Esophagus squamous epithelium (tissue), 5 donors: ENCODE measurements at regions not wholly inside any gene's neighbourhood (a gene's known extent, or its start where the extent isn't known, plus 50 kb on each side); places are given as distances from the start of the nearest gene placed in this dataset.

ENCODE experiments used
- DNase-seq: peaks from one replicate; lab custom pipeline; 2025; lab: John Stamatoyannopoulos, UW
- H3K27ac ChIP-seq, 4 donors: fragments of 200-600 bp; sonication (generic); one replicate each; pipeline ENCODE4 v1.5.1; 2016 to 2019; ENCODE audit warnings: mild to moderate bottlenecking in 1 of 4
- H3K27me3 ChIP-seq, 4 donors: fragments of 200-600 bp; sonication (generic); 1 replicate in 3 of 4; 2 replicates in 1 of 4; pipeline versions ENCODE4 v1.5.1 to v1.6.0; 2017 to 2021; ENCODE audit warnings: antibody characterized with exemption in 1 of 4
- H3K36me3 ChIP-seq, 3 donors: fragments of 200-600 bp; sonication (generic); one replicate each; pipeline ENCODE4 v1.5.1; 2016 to 2019
- H3K4me1 ChIP-seq, 3 donors: fragments of 200-600 bp; sonication (generic); one replicate each; pipeline ENCODE4 v1.5.1; 2017 to 2019
- H3K4me3 ChIP-seq, 4 donors: fragments of 200-600 bp; sonication (generic); 1 replicate in 3 of 4; 2 replicates in 1 of 4; pipeline ENCODE4 v1.5.1; 2016 to 2019; ENCODE audit warnings: mild to moderate bottlenecking in 2 of 4, moderate library complexity in 1 of 4
- H3K9me3 ChIP-seq, 3 donors: fragments of 200-600 bp; sonication (generic); one replicate each; pipeline ENCODE4 v1.5.1; 2016 to 2019
- CTCF ChIP-seq, 6 experiments: fragments of 450-650 bp in 4 of 6; fragments of 200-600 bp in 2 of 6; sonication (generic) in 2 of 6; IDR thresholded peaks; one replicate each; pipeline ENCODE4 v1.5.1; 2016 to 2019; ENCODE audit warnings: antibody characterized with exemption in 6 of 6, mild to moderate bottlenecking in 4 of 6, moderate library complexity in 4 of 6
- POLR2A ChIP-seq, 4 donors: fragments of 450-650 bp; IDR thresholded peaks; one replicate each; pipeline ENCODE4 v1.6.1; 2017; ENCODE audit warnings: antibody characterized with exemption in 4 of 4, mild to moderate bottlenecking in 4 of 4, moderate library complexity in 3 of 4
- WGBS, 2 donors: methylation state at CpG; one replicate each; pipeline ENCODE4 v1.1.5; 2018; 5-methylcytosine and 5-hydroxymethylcytosine counted together
- intact Hi-C: fragments of 100-400 bp; cut with DNase I; formaldehyde crosslinking; loops from one replicate; pipeline ENCODE4 v1.15.0; 2022
- donor health status: DM: yes; HTN: yes; CAD: no.

GRCh38 chr12:46453428-46453827, 80.9 kb upstream of the SLC38A2 start:
- intact Hi-C loops: no loop called here
- Histone ChIP-seq H3K4me1 (peaks cover 9 to 71% (median 20%) of the 10 kb centered on the region in 3 donors), H3K9me3 (no peaks in the 10 kb centered on the region), H3K27ac (peak overlapping the region in 3 of 4 donors; percentile 9 to 35 (median 27)), H3K4me3 (no peak overlapping the region), H3K27me3 (no peaks in the 10 kb centered on the region), H3K36me3 (no peaks in the 10 kb centered on the region)
- WGBS, 2 donors: 70 to 87% methylated on average over 3 of the region's 3 CpGs
- TF ChIP-seq CTCF (IDR thresholded peaks at IDR 0.05) (no peak), POLR2A (IDR thresholded peaks at IDR 0.05) (no peak)
- no peak for DNase-seq

- intact Hi-C loops: no loop called here
- TF ChIP-seq POLR2A (IDR thresholded peaks at IDR 0.05) (no peak), CTCF (IDR thresholded peaks at IDR 0.05) (no peak)
- Histone ChIP-seq H3K4me3 (no peak overlapping the region), H3K9me3 (no peaks in the 10 kb centered on the region), H3K27me3 (no peaks in the 10 kb centered on the region), H3K4me1 (peaks cover 9 to 69% (median 20%) of the 10 kb centered on the region in 3 donors), H3K36me3 (no peaks in the 10 kb centered on the region), H3K27ac (peak overlapping the region in 3 of 4 donors; percentile 9 to 35 (median 27))
- 16 to 43% methylated on average over 1 of the region's 1 CpG for WGBS, 2 donors
- DNase-seq: no peak
Measured at GRCh38 chr12:46452776-46453175, 80.2 kb upstream of the SLC38A2 start.

- 26 to 47% methylated on average over 3 of the region's 3 CpGs for WGBS, 2 donors
- H3K4me1 ChIP-seq: peaks cover 9 to 69% (median 20%) of the 10 kb centered on the region in 3 donors
- H3K27ac ChIP-seq: peak overlapping the region in 1 of 4 donors; percentile 35
Measured at GRCh38 chr12:46452061-46452615, 79.6 kb upstream of the SLC38A2 start.

GRCh38 chr12:46451276-46452021, 78.9 kb upstream of the SLC38A2 start:
- no peaks in the 10 kb centered on the region for H3K36me3 ChIP-seq
- no peak overlapping the region for H3K4me3 ChIP-seq
- H3K9me3 ChIP-seq: no peaks in the 10 kb centered on the region
- no peaks in the 10 kb centered on the region for H3K27me3 ChIP-seq
- intact Hi-C loops: no loop called here
- DNase-seq: no peak
- 57 to 59% methylated on average over 5 of the region's 5 CpGs for WGBS, 2 donors
- TF ChIP-seq CTCF (IDR thresholded peaks at IDR 0.05) (no peak), POLR2A (IDR thresholded peaks at IDR 0.05) (no peak)
- H3K4me1 ChIP-seq: peaks cover 9 to 71% (median 20%) of the 10 kb centered on the region in 3 donors
- peak overlapping the region in 1 of 4 donors; percentile 34 for H3K27ac ChIP-seq

More at GRCh38 chr12:46452061-46452615, 79.6 kb upstream of the SLC38A2 start:
- TF ChIP-seq POLR2A (IDR thresholded peaks at IDR 0.05) (no peak), CTCF (IDR thresholded peaks at IDR 0.05) (no peak)
- H3K4me3 ChIP-seq: no peak overlapping the region
- no peaks in the 10 kb centered on the region for H3K27me3 ChIP-seq
- H3K9me3 ChIP-seq: no peaks in the 10 kb centered on the region
- no peak for DNase-seq
- H3K36me3 ChIP-seq: no peaks in the 10 kb centered on the region
- intact Hi-C loops: no loop called here

- peak overlapping the region in 3 of 4 donors; percentile 10 to 14 (median 12) for H3K27ac ChIP-seq
- no peak overlapping the region for H3K4me3 ChIP-seq
- 29% methylated on average over 1 of the region's 1 CpG; no CpG with 5 or more reads in 1 of the 2 donors for WGBS, 2 donors
- no peaks in the 10 kb centered on the region for H3K9me3 ChIP-seq
- no peak for TF ChIP-seq POLR2A (IDR thresholded peaks at IDR 0.05)
- no peak for TF ChIP-seq CTCF (IDR thresholded peaks at IDR 0.05)
- H3K27me3 ChIP-seq: no peaks in the 10 kb centered on the region
- H3K36me3 ChIP-seq: no peaks in the 10 kb centered on the region
- H3K4me1 ChIP-seq: peaks cover 5 to 71% (median 26%) of the 10 kb centered on the region in 3 donors
- intact Hi-C loops: no loop called here
- no peak for DNase-seq
Measured at GRCh38 chr12:46450279-46450748, 77.7 kb upstream of the SLC38A2 start.
